ENCODE measurements at regions not wholly inside any gene's neighbourhood (a gene's known extent, or its start where the extent isn't known, plus 50 kb on each side); places are given as distances from the start of the nearest gene placed in this dataset.

DNA sequence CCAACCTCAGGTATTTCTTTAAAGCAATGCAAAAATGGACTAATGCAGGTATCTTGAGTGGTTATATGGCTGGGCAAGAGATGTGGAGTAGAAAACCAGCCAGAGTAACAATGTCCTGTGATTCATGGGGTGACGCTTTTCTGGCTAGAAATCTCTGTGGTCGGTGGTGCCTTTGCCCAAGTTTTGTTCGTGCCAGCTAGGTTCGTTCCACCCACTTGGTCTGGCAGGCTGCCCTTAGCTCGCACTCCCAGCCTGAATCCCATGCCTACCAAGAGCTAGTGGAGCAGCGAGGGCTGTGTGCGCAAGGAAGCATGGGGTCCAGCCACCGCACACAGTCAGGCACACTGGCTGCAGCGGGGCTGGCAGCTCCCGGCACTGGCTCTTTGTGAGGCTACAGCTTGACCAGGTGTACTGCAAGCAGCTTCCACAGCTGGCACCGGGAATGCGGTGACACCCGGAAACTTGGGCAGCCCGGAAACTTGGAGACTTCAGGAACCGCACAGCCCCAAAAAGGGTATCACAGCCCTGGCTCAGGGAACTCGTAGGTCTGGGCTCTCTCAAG is 349.6 kb upstream of the PCDH20 start:
- DNase-seq (ENCODE audit: low read depth) = no peak

DNA sequence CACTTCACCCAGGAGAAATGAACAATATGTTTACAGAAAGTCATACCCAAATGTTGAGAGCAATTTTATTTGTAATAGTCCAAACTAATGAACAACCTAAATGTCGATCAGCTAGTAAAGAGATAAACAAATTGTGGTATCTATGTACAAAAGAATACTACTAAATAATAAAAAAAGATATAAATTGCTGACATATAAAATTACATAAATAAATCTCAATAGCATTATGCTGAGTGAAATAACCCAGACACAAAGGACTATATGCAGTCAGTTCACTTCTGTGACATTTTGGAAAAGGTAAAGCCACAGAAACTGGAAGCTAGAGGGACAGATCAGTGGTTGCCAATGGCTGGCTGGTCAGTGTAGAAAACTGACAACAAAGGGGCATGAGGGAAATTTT is 346.0 kb upstream of the PCDH20 start:
- DNase-seq (ENCODE audit: low read depth) = no peak

DNA sequence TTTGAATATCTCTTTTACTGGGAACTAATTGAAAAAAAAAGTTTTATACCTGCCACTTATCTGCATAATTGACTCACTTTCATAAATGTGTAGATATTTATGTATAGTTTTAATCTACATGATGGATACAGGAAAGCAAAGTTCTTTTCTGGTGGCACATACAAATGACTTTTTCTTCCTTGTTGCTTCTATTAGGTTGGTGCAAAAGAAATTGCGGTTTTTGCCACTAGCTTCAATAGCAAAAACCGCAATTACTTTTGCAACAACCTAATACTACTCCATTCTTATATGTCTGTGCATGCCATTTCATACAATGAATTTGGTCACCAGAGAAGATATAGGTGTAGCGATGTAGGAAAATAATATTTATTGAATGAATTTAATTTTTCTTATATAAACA is 344.5 kb upstream of the PCDH20 start:
- DNase-seq (ENCODE audit: low read depth) = no peak

DNA sequence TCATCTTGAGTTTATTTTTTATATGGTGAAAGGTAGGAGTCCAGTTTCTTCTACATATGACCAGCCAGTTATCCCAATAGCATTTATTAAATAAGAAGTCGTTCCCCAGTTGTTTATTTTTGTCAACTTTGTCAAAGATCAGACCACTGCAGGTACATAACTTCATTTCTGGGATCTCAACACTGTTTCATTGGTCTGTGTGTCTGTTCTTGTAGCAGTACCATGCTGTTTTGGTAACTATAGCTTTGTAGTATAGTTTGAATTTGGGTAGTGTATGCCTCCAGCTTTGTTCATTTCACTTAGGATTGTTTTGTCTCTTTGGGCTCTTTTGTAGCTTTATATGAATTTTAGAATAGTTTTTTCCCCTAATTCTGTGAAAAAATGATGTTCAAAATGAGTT is 340.4 kb upstream of the PCDH20 start:
- DNase-seq (ENCODE audit: low read depth) = no peak

DNA sequence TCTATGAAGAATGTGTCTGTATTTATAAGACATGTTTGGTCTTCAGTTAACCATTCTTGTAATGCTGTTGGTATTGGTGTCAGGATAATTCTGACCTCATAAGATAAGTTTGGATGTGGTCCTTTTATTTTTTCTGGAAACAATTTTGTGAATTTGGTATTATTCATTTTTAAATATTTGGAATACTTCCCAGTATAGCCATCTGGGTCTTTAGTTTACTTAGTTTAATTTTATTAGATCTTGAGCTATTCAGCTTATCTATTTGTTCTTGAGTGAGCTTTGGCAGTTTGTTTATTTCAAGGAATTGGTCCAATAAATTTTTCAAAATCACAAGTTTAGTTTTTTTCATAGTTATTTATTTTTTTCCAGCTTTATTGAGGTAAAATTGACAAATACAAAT is 335.4 kb upstream of the PCDH20 start:
- no peak for DNase-seq (ENCODE audit: low read depth)

GRCh38 chr13:61738236-61738750 is 322.6 kb upstream of the PCDH20 start:
- DNase-seq (ENCODE audit: low read depth) = no peak

GRCh38 chr13:61734683-61735082 is 319.0 kb upstream of the PCDH20 start:
- DNase-seq (ENCODE audit: low read depth) = no peak

DNA sequence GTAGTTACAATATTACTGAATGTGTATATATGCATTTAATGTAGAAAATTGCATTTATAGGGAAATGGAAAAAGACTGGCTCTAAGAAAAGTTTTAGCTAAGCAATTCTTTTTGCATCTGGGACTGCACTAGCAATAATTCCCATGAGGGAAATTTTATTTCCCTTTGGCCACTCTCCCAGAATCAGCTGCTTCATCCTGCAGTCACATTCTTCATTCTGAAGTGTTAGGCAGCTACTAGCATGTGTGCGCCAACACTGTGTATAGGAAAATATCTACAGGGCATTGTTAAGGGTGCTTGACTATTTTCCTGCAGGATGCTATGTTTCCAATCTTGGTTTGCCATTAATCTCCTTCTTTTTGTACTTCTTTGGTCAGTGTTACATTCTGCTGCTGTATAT is 312.8 kb upstream of the PCDH20 start:
- DNase-seq (ENCODE audit: low read depth) = no peak

DNA sequence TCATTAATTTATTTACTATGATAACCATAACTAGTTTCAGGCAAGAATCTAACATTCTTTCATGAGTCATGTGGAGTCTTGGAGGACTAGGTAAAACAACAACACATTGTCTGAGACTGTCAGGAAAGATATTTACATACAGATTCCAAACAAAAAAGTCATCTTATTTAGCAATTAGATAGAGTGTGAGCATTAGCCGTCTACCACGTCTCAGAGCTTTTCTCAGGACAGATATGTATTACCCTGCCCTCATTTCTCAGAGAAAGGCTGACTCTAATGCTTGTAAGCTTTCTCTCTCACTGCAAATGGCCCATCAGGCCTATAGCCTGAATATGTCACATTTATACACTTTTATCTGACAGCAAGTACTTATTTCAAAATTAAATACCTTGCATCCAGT is 312.1 kb upstream of the PCDH20 start:
- DNase-seq (ENCODE audit: low read depth) = no peak

- no peak for DNase-seq (ENCODE audit: low read depth)
Measured at GRCh38 chr13:61725806-61726205, 310.2 kb upstream of the PCDH20 start.

DNA sequence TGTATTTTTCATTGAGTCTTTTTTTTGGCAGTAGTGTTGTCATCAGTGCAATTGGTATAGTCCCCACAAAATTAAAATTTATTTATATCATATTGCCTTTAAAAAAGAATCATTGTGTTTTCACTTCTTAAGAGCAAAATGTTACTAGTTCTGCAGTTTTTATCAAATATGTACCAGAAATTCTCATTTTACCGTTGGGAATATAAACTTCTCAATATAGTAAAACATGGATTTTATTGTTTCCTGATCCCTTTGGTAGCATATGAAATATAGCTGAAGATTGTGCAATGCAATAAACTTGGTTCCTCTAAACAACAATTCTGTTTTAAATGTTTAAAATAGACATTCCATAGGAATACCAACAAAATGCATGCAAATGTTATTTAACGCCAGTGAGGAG is 306.5 kb upstream of the PCDH20 start:
- DNase-seq (ENCODE audit: low read depth) = no peak

DNA sequence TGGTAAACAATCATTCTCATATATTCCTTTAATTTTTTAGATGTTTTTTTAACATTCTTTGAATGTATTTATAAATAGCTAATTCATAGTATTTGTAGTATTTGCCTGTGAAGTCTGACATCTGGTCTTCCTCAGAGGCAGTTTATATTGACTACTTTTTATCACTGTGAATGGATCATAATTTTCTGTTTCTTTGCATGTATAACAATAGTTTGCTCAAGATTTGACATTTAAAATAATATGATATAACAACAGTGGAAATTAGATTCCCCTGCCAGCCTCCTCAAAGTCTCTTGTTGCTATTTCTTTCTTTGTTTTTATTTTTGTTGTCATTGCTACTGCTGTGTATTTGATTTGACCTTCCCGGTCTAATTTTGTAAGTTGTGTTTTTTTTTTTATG is 297.0 kb upstream of the PCDH20 start:
- no peak for DNase-seq (ENCODE audit: low read depth)

DNA sequence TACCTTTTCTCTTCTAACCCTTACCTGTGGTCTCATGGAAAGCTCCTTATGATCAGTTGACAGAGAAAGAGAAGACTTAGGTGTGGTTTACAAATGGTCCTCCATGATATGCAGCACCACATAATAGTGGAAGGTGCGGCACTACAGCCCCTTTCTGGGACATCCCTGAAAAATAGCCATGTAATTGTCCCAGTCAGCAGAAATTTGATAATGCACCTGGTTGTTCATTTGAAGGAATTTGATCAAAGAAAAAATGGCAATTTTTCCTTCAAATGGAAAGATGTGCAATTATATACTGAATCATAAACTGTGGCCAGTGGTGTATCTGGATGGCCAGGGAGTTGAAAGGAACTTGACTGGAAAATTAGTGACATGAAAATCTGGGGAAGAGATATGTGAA is 293.6 kb upstream of the PCDH20 start:
- no peak for DNase-seq (ENCODE audit: low read depth)

DNA sequence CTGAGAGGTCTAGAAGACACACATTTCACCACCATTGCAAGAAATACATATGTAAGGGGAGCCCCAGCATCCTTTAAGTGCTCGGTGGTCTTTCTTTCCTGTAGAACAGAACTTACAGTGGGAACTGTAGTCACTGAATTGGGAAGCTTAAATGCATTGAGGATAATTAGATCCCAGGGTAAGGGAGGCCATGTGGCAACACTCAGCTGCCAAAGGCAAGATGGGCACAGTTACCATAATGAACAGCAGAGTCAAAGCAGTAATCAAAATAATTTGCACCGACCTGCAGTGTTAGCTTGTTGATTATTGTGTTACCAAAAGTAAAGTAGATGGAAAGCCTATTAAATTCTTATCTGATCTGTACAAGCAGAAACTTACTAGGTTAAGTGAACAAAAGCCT is 291.2 kb upstream of the PCDH20 start:
- no peak for DNase-seq (ENCODE audit: low read depth)

DNA sequence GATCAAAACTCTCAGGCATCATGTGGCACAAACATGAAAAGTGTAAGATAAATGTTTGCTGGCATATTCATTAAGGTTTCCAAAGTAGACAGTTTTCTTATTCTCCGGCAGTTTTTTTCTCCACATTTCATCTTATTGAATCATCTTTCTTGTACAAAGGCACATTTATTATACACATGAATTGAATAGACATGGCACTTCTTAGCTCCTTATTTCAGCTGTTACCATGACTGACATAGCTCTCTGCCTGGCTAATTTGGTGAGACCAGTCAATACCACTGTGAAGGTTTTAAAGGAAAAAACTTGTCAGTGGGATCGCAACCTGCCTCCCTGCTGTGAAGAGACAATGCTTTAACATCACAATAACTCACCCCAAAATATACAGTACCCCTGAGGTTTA is 285.0 kb upstream of the PCDH20 start:
- DNase-seq (ENCODE audit: low read depth) = no peak

DNA sequence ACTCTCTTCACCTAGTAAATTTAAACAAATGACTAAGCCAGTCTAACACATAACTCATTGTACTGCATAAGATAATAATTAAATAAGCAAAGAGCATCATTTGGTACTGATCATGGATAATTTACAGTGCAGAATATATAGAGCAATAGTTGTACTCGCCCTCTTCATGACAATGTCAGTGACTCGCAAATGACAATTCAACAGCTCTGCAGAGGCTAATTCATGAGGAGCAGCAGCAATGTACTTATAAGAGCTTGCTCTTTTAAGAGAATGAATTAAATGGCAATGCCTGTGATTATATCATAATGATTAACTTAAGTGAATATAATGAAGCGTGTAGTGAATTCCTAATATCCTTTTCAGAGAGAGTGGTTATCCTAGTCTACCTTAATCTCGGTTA is 284.5 kb upstream of the PCDH20 start:
- no peak for DNase-seq (ENCODE audit: low read depth)

DNA sequence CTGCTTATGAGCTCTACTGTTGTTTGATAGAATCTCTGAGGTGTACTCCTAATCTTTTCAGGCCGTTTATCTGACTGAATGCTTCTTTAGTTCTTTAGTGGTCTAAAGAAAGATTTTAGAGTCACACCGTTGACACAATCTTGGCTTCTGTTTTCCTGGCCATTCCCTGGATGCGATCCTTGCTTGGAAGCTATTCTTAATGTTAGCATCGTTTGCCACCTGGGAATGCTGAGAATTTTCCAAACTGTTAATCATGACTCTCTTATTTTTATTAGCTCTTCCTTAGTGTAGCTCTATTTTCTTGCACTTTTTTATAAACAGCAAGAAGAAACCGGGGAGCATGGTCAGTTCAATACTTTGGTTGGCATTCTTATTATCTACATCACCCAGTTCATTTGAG is 281.0 kb upstream of the PCDH20 start:
- no peak for DNase-seq (ENCODE audit: low read depth)

- DNase-seq (ENCODE audit: low read depth) = no peak
Measured at GRCh38 chr13:61695147-61695546, 279.5 kb upstream of the PCDH20 start.

- no peak for DNase-seq (ENCODE audit: low read depth)
Measured at GRCh38 chr13:61692691-61693090, 277.0 kb upstream of the PCDH20 start.

DNA sequence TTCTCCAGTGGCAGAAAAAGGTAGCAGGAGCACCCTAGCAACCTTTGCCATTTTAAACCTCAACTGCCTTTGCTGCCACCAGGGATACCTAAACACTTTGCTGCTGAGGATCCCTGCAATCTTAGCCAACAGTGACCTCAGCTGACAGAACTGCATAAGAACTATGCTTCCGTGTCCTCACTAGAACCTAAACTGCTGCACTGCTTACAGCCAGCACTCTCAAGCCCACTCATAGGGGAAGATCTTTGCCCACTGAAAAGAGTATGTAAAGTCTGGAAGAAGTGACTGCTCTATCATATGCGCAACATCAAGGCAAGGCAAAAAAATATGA is 270.0 kb upstream of the PCDH20 start:
- DNase-seq (ENCODE audit: low read depth) = no peak

- no peak for DNase-seq (ENCODE audit: low read depth)
Measured at GRCh38 chr13:61684976-61685681, 269.5 kb upstream of the PCDH20 start.

DNA sequence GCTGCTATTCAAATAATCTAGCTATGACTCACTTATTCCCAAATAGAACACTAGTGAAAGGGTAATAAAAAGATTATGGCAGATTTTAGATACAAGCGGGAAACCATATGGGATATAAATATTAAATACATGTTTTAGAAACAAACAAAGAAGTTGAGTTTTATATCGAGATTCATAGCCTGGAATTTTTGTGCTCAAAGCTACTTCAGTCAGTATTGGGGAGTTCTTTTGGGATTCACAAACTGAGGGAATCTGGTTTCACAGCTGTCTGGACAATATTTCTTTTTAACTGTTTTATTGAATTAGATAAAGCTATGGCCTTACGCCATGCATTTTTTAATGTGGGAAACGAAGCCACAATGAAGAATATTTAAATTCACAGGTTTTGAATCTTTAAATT is 257.1 kb upstream of the PCDH20 start:
- no peak for DNase-seq (ENCODE audit: low read depth)

DNA sequence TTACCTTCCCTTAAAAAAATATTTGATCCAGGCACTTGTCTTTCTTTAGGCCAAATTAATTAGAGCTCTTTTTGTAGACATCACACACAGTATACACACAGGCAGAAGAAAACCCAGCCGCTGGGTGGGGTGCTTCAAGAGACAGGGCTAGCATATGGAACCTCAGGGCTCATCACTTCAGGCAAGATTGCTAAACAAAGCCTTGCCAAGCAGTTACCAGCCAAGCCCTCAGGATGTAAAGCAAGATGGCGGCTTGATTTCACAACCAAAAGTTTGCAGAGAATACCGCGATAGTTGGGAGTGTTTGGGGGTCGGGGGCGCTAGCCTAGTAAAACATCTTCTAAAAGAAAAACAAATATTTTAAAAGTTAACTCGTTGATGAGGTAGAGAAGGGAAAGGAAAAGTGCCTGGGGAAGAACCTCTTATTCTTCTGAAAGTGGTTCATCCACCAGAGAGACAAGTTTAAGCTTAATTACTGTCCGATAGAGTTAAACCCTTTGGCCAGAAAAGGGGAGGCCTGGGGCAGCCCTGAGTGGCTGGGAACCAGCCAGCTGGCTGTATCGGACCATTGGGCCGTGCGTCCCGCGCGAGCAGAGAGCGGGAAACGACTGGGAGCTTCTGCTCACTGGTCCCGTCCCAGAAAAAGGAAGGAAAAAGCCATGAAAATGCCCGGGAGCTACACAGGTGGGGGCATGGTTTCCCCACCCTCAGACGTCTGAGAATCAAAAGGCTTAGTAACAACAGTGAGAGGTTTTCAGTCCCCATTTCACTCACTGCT is 254.9 kb upstream of the PCDH20 start:
- no peak for DNase-seq (ENCODE audit: low read depth)
